Fibroblast of skin of left biceps (primary cell): ENCODE measurements at regions not wholly inside any gene's neighbourhood (a gene's known extent, or its start where the extent isn't known, plus 50 kb on each side); places are given as distances from the start of the nearest gene placed in this dataset.
A peak's percentile ranks its signal among the peaks of the same experiment; 100 is the strongest.

Experiments used
- DNase-seq, 2 experiments: peaks; one replicate each; pipeline ENCODE4 v3.0.0-alpha.2; 2013; ENCODE audit warnings: low read depth in 2 of 2

GRCh38 chr14:98274596-98274995 lies 997.4 kb downstream of the BCL11B start:
- no peak for DNase-seq

GRCh38 chr14:98278800-98279199 lies 993.2 kb downstream of the BCL11B start:
- DNase-seq, result no peak

DNA sequence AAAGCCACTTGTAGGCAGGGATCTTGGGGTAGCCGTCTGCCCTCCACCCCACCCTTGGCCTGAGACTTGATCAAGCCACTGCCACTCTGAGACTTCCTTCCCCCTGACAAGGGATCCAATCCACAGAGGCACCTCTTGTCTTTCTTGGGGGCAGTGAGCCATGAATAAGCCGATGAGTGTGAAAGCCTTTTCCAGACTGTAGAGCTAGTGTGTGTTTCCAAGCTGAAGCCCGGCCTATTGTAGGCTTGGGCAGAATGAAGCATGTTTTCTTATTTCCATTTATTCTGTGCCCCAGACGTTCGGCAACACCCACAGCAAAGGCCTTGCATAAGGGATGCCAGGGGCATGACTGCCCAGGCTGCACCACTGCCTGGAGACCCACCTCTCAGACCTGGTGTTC lies 991.6 kb downstream of the BCL11B start:
- DNase-seq, result no peak

GRCh38 chr14:98288825-98289224 lies 983.2 kb downstream of the BCL11B start:
- no peak for DNase-seq

- DNase-seq, result peak in 1 of 2 experiments; percentile 0
These were observed 981.4 kb downstream of the BCL11B start for GRCh38 chr14:98290596-98290995.

DNA sequence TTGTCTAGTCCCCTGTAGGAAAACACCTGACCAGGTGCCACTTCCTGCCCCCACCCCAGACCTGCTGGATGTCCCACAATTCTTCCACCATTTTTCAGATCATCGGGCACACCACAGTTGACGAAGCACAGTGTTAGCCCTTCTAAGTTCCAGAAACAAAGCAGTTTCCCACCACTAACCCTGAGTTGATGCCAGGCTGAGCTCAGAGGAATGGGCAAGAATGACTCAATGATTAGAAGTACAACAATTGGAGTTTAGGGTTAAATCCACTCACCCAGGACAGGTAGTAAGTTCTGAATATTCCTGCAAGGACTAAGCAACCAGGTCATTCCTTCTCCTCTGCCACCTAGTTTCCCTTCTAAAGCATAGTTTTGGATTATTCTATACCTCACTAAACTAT lies 979.8 kb downstream of the BCL11B start:
- DNase-seq, result no peak

GRCh38 chr14:98293576-98293975 lies 978.4 kb downstream of the BCL11B start:
- DNase-seq, result peak; percentile 0 to 8

DNA sequence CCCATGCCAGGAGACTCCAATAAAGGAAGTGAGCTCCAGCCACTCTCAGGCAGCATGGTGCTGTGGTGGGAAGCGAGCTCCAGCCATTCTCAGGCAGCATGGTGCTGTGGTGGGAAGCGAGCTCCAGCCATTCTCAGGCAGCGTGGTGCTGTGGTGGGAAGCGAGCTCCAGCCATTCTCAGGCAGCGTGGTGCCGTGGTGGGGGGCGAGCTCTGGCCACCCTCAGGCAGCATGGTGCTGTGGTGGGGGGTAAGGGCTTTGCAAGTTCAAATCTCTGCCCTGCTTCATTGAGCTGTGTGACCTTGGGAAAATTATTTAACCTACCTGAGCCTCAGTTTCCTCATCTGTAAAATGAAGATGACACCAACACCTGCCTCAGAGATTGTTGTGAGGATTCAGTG lies 975.1 kb downstream of the BCL11B start:
- DNase-seq, result no peak

DNA sequence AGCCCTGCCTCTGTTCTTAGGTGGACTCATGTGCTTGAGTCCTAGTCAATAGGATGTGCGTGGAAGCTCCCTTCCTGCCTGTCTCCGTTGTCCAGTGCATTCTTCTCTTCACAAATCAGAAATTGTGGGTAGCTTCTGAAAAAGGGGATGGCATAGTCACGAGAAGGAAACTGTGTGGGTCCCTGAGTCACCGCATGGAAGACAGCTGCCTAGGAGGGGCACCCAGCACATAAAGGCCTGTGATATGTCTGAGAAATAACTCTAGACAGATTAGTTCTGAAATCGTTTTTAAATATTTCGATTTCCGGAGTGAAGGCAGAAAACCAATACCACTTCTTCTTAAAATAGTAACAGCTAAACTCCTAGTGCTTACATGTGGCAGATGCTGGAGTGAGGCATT lies 974.4 kb downstream of the BCL11B start:
- no peak for DNase-seq

GRCh38 chr14:98298481-98299244 lies 973.3 kb downstream of the BCL11B start:
- no peak for DNase-seq

DNA sequence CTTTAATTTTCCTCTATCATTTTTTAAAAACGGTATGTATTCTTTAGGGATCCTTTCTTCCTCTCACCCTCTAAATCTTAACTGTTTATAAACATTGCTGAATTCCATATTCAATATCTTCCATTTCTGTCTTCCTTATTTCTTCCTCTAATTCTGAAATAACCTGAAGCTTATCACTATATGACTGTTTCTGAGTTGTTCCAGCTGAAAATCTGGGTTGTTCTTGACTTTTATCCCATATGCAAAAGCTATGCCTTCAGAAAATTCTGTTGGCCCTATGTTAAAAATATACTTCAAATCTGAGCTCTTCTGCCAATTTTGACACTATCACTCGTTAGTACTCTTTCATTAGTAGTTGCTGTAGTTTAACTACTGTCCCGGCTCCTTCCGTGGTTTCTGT lies 970.3 kb downstream of the BCL11B start:
- DNase-seq, result no peak

- no peak for DNase-seq
These were observed 967.4 kb downstream of the BCL11B start for GRCh38 chr14:98304574-98304973.

GRCh38 chr14:98309591-98309990 lies 962.4 kb downstream of the BCL11B start:
- DNase-seq, result no peak

GRCh38 chr14:98312006-98312405 lies 960.0 kb downstream of the BCL11B start:
- DNase-seq, result no peak

DNA sequence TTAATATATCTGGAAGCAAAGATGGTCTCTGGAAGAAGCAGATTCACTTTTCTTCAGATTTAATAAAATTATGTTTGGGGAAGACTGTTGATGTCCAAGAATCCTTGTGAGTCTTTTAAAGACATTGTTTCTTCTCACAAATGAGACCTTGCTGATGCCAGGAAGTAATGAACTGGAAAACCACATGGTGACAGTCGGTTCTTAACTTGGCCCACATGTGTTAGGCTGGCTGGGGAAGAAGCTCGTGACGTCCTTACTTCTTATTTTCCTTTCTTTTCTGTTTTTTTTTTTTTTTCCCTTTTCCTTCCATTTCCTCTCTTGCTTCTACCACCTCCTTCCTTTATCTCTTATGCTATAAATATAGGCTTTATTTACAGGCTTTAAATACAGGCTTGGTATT lies 950.2 kb downstream of the BCL11B start:
- DNase-seq, result no peak

DNA sequence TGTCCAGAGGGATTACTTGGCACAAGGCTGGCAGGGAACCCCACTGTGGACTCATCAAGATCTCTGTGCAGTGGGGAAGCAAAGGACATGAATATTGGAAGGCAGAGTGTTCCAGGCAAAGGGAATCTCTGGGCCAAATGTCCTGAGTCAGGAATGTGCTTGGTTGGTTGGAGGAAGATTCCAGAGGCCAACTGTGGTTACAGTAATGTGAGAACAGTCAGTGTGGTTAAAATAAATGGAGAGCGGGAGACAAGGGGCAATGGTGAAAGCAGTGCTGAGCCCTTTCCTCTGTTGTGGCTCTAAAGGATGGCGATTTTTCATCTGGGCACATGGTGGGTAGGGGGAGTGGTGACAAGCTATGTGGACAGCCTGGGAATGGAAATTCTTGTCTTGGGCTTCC lies 948.2 kb downstream of the BCL11B start:
- DNase-seq, result no peak

GRCh38 chr14:98325761-98326160 lies 946.2 kb downstream of the BCL11B start:
- DNase-seq, result no peak

GRCh38 chr14:98328496-98328895 lies 943.5 kb downstream of the BCL11B start:
- no peak for DNase-seq

DNA sequence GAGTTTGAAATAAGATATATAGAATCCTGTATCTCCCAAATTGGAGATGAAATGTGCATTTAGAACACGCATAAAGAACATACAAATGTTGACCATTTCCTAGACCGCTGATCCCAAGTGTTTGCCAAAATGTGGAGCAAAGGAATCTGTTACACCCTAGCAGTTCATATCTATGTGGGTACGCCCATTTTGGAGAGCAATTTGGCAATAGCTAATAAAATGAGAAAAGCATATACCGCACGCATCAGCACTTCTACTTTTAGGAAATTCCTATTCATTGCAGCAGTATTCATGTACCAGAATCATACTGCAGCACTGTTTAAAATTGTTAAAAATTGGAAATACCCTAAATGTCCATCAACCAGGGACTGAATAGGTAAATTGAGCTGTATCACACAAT lies 937.8 kb downstream of the BCL11B start:
- no peak for DNase-seq

DNA sequence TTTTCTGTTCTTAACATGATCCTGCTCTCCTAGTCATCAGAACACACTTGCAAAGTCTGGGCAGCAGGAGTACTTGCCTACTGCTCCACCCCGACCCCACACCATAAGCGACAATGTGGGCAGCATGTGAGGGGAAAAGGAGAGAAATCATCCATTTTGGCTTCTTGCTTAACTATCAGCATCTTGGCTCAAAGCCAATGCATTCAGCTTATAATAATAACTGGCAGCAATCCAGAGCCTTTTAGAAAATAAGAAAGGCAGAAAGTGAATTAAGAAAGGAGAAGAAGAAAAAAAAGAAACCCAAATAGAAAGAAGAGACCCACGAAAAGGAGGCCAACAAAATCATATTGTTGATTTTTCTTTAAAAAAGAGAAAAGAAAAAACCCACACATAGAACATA lies 930.8 kb downstream of the BCL11B start:
- no peak for DNase-seq

DNA sequence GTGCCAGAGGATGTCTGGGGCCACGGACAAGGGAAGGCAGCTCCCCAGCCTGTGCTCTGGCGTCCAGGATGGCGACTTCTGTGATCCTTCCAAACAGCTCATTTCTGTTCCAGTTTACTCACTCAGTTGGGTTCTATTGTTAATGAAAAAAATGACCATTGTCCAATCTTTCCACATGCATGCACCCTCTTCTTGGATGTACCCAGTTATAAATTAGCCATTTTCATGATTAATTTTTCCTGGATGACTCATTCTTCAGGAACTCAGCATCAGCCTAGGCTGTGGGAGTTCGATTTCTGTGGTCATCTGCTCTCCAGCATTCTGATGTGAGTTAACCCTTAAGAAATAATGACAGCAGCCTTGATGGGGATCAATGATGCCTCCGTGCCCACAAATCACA lies 926.8 kb downstream of the BCL11B start:
- no peak for DNase-seq

DNA sequence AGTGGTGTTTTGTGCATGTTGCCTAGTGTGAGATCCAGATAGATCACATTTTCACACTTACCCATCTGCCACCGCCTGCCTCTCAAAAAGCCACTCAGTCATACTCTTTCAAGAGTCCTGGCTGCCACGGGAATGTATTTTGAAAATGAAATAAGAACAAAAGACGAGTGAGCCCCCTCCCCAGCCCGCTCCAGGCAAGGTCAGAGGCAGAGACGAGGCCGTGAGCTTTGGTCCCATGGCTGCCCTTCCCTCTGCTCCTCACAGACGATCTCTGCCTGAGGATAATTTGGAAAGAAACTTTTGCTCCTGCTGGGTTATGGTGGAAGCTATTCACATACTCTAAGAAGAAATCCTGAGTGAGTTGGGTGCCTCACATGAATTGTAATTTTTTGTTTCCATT lies 924.3 kb downstream of the BCL11B start:
- DNase-seq, result no peak

GRCh38 chr14:98348505-98348904 lies 923.5 kb downstream of the BCL11B start:
- DNase-seq, result no peak

DNA sequence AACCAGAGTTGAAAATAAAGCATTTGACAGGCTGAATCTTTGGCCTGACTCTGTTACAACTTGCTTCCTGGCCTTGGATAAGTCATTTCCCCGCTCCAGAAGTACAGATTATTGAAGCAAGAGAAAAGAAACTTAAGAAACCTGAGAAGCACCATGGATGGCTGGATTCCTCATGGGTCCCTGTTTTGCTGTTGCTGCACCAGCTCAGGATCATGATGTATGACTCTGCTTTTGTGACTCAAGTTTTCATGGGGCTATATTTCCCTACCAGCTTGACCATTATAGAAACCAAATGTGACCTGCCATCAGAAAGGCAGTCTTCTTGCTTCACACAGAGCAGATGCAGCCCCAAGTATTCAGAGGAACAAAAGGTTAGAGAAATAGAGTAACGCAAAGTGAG lies 921.8 kb downstream of the BCL11B start:
- no peak for DNase-seq
